ENCODE measurements at regions not wholly inside any gene's neighbourhood (a gene's known extent, or its start where the extent isn't known, plus 50 kb on each side); places are given as distances from the start of the nearest gene placed in this dataset.

DNA sequence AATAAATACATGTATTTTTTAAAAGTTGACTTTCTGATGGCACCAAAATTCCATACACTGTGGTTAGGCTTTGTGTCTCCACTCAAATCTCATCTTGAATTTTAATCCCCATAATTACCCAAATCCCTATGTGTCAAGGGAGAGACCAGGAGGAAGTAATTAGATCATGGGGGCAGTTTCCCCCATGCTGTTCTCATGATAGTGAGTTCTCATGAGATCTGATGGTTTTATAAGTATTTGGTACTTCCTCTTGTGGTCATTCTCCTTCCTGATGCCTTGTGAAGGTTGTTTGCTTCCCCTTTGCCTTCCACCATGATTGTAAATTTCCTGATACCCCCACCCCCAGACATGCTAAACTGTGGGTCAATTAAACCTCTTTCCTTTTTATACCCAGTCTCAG, 1218.4 kb upstream of the PRMT6 start:
- H3K4me1 ChIP-seq (ENCODE audit: insufficient read depth, low read length, poor library complexity, severe bottlenecking): no peaks in the 10 kb centered on the region
- POLR2A ChIA-PET: no interaction called here
- H3K36me3 ChIP-seq (ENCODE audit: insufficient read depth, low read length): no peaks in the 10 kb centered on the region
- no peaks in the 10 kb centered on the region for H3K79me2 ChIP-seq (ENCODE audit: insufficient read depth, low read depth, low read length)
- H3K4me2 ChIP-seq (ENCODE audit: low read length): no peak overlapping the region
- BruUV-seq (replicated peaks): no TSS peak
- no peaks in the 10 kb centered on the region for H3K9me3 ChIP-seq (ENCODE audit: low read length)
- no peak for DNase-seq (ENCODE audit: low spot score)
- no peak overlapping the region for H2AFZ ChIP-seq (ENCODE audit: low read length)
- CTCF ChIA-PET (ENCODE audit: unreplicated experiment): no interaction called here
- no peaks in the 10 kb centered on the region for H3K9me2 ChIP-seq (ENCODE audit: insufficient read depth, low read length)
- H3K27ac ChIP-seq (ENCODE audit: low read depth, low read length, poor library complexity, severe bottlenecking): no peak overlapping the region
- no peaks in the 10 kb centered on the region for H4K20me1 ChIP-seq (ENCODE audit: insufficient read depth, low read length)
- intact Hi-C loops (cut with micrococcal nuclease; ENCODE audit: unreplicated experiment): no loop called here
- no peak overlapping the region for H3K4me3 ChIP-seq (ENCODE audit: low read depth, low read length, poor library complexity, severe bottlenecking)
- TF ChIP-seq, protein P1, sequence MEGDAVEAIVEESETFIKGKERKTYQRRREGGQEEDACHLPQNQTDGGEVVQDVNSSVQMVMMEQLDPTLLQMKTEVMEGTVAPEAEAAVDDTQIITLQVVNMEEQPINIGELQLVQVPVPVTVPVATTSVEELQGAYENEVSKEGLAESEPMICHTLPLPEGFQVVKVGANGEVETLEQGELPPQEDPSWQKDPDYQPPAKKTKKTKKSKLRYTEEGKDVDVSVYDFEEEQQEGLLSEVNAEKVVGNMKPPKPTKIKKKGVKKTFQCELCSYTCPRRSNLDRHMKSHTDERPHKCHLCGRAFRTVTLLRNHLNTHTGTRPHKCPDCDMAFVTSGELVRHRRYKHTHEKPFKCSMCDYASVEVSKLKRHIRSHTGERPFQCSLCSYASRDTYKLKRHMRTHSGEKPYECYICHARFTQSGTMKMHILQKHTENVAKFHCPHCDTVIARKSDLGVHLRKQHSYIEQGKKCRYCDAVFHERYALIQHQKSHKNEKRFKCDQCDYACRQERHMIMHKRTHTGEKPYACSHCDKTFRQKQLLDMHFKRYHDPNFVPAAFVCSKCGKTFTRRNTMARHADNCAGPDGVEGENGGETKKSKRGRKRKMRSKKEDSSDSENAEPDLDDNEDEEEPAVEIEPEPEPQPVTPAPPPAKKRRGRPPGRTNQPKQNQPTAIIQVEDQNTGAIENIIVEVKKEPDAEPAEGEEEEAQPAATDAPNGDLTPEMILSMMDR (conservative IDR thresholded peaks at IDR 0.05; ENCODE audit: low read length): no peak
- TF ChIP-seq EZH2phosphoT487 (IDR thresholded peaks at IDR 0.05; ENCODE audit: borderline replicate concordance, low read depth, low read length): no peak

DNA sequence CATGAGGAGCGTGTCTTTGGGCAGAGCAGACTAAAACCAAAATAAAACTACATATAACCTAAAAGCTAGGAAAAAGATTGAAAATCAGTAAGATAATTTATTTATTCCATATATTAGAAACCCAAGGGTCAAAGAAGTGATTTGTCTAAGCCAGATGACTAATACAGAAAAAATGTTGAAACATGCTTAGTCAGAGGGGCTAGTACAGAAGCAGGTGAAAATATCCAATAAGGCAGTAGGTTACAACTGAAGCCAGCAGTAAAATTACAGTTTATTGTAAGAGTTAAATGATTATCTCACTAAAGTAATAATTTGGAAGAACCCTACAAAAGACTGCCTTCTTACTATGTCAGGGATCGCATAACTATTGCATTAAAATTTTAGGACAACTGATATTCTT, 1190.9 kb upstream of the PRMT6 start:
- no peaks in the 10 kb centered on the region for H3K4me1 ChIP-seq (ENCODE audit: insufficient read depth, low read length, poor library complexity, severe bottlenecking)
- no peak for DNase-seq (ENCODE audit: low spot score)
- H3K4me2 ChIP-seq (ENCODE audit: low read length): no peak overlapping the region
- no peaks in the 10 kb centered on the region for H3K9me2 ChIP-seq (ENCODE audit: insufficient read depth, low read length)
- H2AFZ ChIP-seq (ENCODE audit: low read length): no peak overlapping the region
- no peaks in the 10 kb centered on the region for H3K36me3 ChIP-seq (ENCODE audit: insufficient read depth, low read length)
- no peaks in the 10 kb centered on the region for H3K79me2 ChIP-seq (ENCODE audit: insufficient read depth, low read depth, low read length)
- TF ChIP-seq EZH2phosphoT487 (IDR thresholded peaks at IDR 0.05; ENCODE audit: borderline replicate concordance, low read depth, low read length): no peak
- TF ChIP-seq, protein P1 (conservative IDR thresholded peaks at IDR 0.05; ENCODE audit: low read length): no peak
- ChIA-PET CTCF (ENCODE audit: unreplicated experiment) (no interaction called here), POLR2A (no interaction called here)
- H3K27ac ChIP-seq (ENCODE audit: low read depth, low read length, poor library complexity, severe bottlenecking): no peak overlapping the region
- H3K9me3 ChIP-seq (ENCODE audit: low read length): no peaks in the 10 kb centered on the region
- intact Hi-C loops (cut with micrococcal nuclease; ENCODE audit: unreplicated experiment): no loop called here
- H4K20me1 ChIP-seq (ENCODE audit: insufficient read depth, low read length): no peaks in the 10 kb centered on the region
- no TSS peak for BruUV-seq (replicated peaks)
- no peak overlapping the region for H3K4me3 ChIP-seq (ENCODE audit: low read depth, low read length, poor library complexity, severe bottlenecking)

DNA sequence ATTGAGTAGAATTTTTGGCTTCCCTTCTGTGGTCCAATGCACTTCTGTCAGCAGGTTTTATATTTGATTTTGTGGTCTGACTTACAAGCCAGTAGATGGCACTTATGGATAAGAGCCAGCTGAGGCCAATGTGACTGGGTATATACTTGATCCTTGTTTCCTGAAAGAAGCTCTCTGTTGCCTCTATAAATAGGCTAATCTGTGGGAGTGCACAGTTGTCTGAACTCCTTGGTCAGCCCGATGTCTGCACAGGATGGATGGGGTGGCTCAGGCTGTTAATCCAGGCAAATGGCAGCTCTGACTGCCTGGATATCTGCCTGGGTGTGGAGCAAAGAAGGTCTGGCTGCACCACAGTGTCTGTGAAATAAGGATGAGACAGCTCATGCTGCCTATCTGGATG, 1183.7 kb upstream of the PRMT6 start:
- DNase-seq (ENCODE audit: low spot score): no peak
- Histone ChIP-seq H3K4me1 (ENCODE audit: insufficient read depth, low read length, poor library complexity, severe bottlenecking) (peaks cover 9% of the 10 kb centered on the region), H4K20me1 (ENCODE audit: insufficient read depth, low read length) (no peaks in the 10 kb centered on the region), H3K9me3 (ENCODE audit: low read length) (no peaks in the 10 kb centered on the region), H3K4me3 (ENCODE audit: low read depth, low read length, poor library complexity, severe bottlenecking) (no peak overlapping the region), H3K4me2 (ENCODE audit: low read length) (no peak overlapping the region), H3K79me2 (ENCODE audit: insufficient read depth, low read depth, low read length) (no peaks in the 10 kb centered on the region), H2AFZ (ENCODE audit: low read length) (no peak overlapping the region), H3K9me2 (ENCODE audit: insufficient read depth, low read length) (no peaks in the 10 kb centered on the region), H3K36me3 (ENCODE audit: insufficient read depth, low read length) (no peaks in the 10 kb centered on the region), H3K27ac (ENCODE audit: low read depth, low read length, poor library complexity, severe bottlenecking) (no peak overlapping the region)
- ChIA-PET POLR2A (no interaction called here), CTCF (ENCODE audit: unreplicated experiment) (no interaction called here)
- TF ChIP-seq, protein P1 (conservative IDR thresholded peaks at IDR 0.05; ENCODE audit: low read length): no peak
- no TSS peak for BruUV-seq (replicated peaks)
- intact Hi-C loops (cut with micrococcal nuclease; ENCODE audit: unreplicated experiment): no loop called here

All from OCI-LY7 (cell line).